ENCODE measurements at regions not wholly inside any gene's neighbourhood (a gene's known extent, or its start where the extent isn't known, plus 50 kb on each side); places are given as distances from the start of the nearest gene placed in this dataset.

- no peak for TF ChIP-seq CTCF (IDR thresholded peaks at IDR 0.05; ENCODE audit: extremely low read depth in 1 of 2, insufficient read depth in 1 of 2, low read depth in 1 of 2, low read length in 2 of 2)
- no peak for TF ChIP-seq EZH2 (IDR thresholded peaks at IDR 0.05; ENCODE audit: borderline replicate concordance, low read depth, low read length, severe bottlenecking)
- TF ChIP-seq POLR2A (IDR thresholded peaks at IDR 0.05; ENCODE audit: low read depth, low read length): no peak
- no peak for TF ChIP-seq FOS (IDR thresholded peaks at IDR 0.05; ENCODE audit: borderline replicate concordance, insufficient read depth, low read length)
- TF ChIP-seq MAX (IDR thresholded peaks at IDR 0.05; ENCODE audit: insufficient read depth, insufficient read length): no peak
- TF ChIP-seq MYC (IDR thresholded peaks at IDR 0.05; ENCODE audit: low read depth, low read length): no peak
Measured at GRCh38 chr5:90054612-90055011, 354.9 kb downstream of the CETN3 start.

Measured in endothelial cell of umbilical vein (primary cell).